ENCODE measurements at regions not wholly inside any gene's neighbourhood (a gene's known extent, or its start where the extent isn't known, plus 50 kb on each side); places are given as distances from the start of the nearest gene placed in this dataset.
"Not testable (repeated sequence)": the region's sequence is repeated elsewhere in the genome, so short reads cannot be mapped to it uniquely, and the experiment has no call there.

DNA sequence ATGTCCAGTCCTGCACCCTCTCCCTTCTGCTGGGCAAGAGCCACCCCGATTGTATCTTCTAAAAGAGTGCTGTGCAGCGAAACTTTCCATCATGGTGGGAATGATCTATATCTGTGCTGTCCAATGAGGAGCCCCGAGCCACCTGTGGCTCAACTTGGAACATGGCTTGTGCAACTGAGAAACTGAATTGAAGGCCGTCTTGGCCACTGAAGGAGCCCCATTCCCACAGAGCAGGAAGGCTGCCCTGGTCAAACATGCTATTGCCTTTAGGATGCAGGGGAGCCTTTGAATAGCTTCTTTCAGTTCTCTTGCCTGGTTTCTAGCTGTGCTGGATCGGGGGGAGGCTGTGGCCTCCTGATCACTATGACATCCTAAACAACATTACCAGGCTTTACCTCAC lies 427.6 kb downstream of the SETD4 start:
- DNase-seq = no peak

DNA sequence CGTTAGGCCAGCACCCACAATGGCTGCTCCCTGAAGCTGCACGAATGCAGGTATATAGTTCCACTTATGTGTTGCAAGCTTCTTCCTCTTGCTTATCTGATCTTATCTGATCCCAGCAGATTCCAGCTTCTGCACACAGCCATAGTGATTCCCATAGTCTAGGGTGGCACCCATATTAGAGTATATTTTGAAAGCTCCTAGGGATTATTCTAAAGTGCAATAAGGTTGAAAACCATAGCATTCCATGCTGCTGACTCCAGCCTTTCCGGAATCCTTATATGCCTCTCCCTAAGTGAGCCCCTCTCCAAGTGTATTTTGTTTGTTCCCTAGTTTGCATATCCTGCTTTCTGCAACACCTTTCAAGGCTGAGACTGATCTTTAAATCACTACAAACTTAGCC lies 432.0 kb downstream of the SETD4 start:
- no peak for DNase-seq

DNA sequence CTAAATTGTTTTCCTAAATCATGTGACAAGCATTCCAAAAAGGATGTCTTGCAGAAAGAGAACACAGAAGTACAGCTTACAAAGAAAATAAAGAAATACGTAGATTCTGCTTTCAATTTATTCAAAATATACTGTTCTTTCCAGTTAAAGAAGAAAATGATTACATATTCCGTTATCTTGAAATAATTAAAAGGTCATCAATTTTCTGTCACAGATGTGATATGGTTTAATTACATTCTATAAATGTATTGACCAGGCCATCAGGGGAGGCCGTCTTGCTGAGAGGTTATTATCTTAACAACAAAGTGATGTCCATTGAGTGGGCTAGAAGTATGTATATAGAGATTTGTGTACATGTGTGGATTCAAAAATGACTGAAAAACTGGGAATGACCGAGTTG lies 432.9 kb downstream of the SETD4 start:
- no peak for DNase-seq

DNA sequence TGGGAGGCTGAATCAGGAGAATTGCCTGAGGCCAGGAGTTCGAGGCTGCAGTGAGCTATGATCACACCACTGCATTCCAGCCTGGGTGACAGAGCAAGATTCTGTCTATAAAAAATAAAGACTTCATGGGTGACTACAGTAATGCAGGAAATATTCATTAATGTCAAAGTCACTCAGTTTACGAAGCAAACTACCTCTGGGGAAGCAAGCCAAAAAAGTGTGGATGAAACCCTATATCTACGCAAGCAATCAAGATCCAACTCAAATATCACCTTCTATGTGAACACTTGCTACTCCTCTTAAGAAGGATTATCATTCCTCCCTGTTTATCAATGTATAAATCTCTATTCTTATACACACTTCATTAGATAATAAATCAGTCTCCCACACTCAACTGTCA lies 434.8 kb downstream of the SETD4 start:
- no peak for DNase-seq

DNA sequence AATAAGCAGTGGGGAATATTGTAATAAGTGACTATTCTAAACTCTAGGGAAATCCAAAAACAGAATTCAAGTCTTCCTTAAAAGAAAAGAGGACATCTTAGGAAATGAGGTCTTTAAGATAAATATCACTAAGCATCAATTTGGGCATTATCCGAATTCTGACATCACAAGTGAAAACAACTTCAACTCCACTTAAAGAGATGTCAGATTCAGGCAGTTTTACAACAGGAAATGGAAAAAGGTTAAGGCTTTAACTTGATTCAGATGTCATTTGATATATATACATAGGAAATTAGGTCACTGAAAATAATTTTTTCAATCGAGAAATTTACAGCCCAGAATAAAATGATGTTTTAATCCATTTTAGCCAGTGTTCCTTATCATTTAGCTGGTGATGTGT lies 435.4 kb downstream of the SETD4 start:
- no peak for DNase-seq

DNA sequence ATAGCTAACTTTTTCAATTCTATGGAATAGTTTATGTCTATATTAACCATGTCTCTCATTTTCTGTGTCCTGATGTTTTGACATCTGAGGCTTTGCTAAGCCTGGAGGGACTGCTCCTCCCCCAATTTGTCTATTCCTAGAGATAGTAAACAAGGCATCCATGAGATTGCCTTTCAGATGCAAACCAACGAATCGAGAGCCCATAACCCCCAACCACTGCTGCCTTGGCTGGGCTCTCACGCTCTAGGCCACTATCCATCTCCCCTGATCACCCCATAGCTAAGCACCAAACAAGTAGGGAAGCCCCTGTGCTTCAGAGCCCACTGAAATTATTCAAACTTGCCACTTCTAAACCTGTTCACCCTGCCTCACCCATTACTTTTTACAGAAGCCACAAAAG lies 437.7 kb downstream of the SETD4 start:
- DNase-seq = no peak

DNA sequence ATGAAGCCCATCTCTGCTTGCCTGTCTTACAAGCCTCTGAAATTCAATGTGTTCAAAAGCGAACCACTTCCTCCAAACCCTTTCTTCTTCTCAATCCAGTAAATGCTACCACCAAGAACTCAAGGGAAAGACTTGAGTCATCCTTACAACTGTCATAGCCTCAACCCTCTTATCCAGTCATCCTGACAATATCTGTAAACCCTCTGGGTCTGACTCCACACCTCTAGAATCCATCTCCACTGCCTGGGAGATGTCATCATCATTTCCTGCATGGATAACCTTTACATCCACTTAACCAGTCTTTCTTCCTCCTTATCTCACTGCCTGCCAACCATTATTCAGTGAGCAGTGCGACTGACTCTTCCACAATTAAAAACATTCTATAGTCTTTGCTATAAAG lies 441.1 kb downstream of the SETD4 start:
- no peak for DNase-seq

DNA sequence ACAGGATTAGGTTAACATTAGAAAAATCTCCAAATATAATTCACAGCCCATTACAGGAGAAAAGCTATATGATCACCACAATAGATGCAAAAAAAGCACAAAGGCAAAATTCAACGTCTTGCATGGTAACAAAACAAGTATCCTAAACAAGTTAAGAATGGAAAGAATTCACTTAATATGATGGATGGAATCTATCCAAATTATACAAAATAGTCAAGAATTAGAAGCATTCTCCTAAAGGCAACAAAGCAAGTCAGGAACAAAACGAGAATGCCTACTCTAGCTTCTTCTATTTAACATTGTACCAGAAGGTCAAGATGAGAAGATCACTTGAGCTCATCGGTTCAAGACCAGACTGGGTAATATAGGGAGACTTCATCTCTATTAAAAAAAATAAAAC lies 442.8 kb downstream of the SETD4 start:
- DNase-seq = no peak

DNA sequence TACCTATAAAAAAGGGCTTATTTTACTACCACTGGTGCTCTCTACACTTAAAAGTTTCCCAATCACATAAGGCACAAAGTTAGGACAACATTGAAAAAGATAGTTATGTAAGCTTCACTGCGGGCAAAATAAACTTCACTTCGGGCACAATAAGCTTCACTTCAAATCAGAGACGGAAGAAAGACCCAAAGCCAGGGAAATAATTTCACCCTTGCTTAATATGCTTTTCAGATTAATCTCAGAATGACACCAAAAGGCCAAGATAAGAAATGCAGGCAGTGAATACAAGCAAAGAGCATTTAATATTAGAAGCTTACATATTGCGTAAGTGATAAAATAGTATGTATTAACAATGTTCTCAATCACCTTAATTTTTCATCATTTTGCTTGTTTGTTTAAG lies 444.2 kb downstream of the SETD4 start:
- peak; percentile 47 for DNase-seq

DNA sequence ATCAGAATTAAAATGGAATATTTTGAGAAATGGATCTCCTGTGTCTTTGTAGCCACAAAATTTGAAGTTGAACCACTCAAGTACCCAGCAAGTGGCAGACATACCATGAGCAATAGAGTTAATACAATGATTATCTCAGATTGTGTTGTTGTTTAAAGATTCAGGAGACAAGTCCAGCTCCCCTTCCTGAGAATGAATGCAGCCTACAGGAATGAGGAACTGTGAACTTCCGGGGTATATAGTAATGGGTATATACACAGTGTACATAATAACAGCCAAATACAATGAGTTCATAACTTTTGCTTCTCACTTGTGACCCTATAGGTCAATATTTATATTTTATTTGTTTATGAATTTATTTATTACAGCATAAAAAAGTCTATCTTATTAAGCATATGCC lies 445.0 kb downstream of the SETD4 start:
- DNase-seq = no peak

DNA sequence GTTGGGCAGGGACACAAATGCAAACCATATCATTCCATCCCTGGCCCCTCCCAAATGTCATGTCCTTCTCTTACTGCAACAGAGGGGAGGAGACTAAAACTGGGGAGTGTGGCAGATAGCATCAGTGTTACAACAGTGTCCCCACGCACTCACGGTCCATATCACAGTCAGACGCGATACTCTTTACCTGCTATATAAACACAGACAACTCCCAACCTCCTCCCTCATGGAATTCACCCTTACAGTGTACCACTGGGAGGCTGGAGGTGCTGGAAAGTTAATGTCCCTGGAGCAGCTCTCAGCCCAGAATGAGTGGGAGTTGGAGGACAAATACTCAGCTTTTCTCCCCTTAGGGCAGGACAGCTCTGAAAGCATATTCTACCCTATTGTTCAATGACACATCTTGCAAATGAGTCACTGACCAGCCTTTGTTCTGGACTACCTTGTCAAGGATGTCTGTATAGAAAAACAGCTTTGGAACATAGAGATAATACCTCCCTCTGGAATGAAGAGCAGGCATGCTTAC lies 445.9 kb downstream of the SETD4 start:
- DNase-seq = no peak

DNA sequence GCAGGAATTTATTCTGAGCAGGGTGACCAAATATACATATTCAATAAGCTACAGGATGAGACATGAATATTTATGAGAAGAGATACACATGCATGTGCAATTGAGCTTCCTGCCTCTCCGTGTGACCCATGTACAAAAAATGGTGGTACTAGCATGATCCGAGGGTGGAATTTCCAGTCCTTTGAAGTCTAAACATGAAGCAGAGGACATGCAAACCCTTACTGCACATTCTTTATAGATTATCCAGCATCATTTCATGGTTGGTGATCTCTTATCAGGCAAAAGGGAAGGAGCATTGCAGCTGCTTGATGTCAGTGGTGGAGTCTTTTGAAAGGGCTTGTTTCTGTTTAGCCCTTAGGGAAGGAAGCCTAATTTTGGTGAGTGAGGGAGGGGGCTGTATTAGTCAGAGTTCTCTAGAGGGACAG lies 448.6 kb downstream of the SETD4 start:
- DNase-seq = no peak

DNA sequence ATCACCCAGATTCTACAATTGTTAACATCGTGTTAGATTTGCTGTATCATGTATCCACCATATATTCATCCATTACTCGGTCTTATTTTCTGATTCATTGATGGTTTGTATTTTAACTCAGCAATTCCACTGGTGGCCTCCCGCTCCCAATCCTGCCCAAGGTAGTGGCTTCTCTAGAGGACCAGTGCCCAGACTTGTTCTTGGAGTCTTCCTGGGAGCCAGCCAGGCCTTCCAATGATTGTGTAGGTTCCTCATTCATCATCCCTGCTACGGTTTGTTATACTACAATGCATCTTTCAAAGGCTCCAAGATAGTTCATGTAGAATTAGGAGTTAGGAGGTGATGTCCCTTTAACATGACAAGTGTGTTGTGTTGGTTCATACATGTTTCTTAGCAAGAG lies 451.1 kb downstream of the SETD4 start:
- DNase-seq = no peak

DNA sequence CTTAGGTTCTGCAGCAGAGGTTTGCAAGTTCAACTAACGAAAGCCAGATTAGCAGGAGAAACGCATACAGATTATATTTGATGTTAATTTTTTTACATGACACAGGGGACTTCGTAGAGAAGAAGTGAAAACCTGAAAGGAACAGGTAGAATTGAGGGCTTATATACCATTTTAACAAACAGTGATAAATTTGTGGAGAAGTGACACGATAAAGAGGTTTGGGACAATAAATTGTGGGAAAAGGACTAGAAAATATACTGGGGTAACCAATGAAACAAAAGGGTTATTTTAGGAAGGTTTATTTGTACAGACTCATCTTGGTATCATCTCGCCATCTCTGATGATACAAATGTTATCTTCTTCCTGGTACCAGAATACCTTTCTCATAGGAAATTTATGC lies 452.9 kb downstream of the SETD4 start:
- no peak for DNase-seq

DNA sequence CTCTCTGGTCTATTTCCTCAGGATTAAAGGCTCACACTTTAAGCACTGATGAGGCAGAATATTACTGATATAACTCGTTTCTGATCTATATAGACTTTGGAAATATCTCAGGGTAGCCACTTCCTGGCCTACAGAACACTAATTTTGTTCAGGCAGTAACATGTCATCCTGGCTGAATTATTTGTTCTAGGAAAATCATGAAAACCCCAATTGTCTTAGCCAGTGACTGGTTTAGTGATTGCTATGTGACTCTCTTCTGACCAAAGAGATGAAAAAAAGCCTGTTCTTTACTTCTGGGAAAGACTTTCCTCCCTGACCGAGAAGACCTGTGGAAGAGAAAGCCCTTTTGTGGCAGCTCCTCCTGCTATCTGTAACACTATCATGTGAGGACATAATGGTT lies 453.7 kb downstream of the SETD4 start:
- DNase-seq = no peak

DNA sequence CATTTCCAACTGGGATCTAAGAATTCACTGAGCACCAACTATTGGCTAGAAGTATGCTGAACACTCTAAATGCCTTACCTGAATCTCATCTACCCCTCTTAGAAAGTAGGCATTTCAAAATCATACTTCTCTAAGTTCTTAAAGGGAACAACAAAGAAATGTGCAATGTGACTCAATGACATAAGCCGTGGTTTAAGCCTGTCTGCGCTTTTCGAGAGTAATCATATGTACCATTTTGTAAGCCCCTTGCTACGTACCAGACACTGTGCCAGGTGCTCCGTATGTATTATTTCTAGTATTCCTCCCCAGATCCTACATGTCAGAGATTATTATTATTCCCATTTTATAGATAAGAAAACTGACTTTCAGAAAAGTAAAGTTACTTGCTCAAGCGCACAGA lies 454.2 kb downstream of the SETD4 start:
- no peak for DNase-seq

DNA sequence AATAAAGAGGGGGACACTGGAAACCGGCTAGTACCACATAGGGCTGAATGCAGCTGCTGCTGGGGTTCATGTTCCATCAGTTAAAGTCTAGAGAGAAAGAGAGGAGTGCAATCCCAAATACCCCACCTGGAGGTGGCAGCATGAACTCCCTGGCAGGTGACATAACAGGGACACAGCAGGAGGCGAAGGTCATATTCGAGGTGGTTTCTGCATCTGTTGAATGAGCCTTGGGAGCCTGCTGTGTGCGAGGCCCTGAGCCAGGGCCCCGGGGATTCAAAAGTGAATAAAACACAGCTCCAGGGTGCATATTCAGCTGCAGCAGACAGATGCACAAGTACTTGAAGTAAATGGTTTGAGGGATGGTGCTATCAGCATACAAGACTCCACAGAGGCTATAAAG lies 456.8 kb downstream of the SETD4 start:
- DNase-seq = no peak

DNA sequence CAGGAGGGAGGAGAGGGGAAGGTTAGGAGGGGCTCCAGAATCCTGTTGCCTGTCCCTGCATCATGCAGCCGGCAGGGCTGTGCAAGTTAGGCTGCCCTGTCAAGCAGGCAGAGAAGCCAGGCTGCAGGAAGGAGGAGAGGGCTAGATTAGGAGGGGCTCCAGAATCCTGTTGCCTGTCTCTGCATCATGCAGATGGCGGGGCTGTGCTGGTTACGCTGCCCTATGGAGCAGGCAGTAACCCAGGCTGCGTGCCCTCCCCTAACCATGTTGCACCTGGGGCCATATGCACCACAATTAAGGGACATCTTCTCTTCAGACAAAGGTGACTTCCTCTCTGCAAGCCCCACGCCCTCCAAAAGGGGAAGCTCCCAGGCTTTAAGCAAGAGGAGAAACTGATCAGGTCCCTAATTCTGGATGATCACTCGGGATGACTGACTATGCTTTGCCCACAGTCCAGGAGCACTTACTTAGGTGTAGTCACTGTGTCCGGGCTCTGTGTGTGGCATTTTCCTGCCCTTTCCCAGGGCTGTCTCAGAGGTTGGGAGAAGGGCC lies 457.4 kb downstream of the SETD4 start:
- no peak for DNase-seq

DNA sequence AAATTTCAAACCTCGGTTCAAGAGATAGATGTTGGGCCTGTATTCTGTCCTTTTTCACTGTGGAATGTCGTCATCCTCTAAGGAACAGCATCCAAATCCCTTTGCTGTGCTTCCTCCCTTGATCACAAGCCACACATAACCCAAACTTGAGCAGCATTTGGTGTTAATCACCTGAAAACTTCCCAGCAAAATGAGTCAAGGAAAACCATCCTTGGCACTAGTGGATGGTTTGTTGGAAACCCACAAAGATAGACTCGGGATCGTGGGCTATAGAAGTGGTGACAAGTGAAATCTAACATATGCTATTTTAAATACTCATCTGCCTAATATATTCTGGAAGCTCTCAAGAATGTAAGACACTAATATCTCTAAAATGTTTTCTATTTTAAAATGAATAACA lies 459.1 kb downstream of the SETD4 start:
- DNase-seq = no peak

DNA sequence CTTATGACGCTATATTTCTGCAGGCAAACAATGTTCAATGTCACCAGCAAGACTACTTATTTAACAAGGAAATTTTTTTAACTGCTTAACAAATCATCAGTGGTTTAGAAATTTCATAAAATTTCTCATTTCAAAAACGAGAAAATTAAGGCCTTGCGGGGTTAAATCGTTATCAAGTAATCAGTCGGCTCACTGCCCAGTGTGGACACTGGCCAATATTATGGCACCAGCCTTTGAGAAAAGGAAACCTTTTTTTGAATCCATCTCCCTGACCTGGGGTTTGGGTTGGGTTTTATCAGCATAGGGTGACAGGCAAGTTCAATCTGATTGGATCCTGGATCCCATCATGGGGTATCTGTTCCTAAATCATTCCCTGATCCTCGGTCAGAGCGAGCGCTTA lies 461.2 kb downstream of the SETD4 start:
- no peak for DNase-seq

DNA sequence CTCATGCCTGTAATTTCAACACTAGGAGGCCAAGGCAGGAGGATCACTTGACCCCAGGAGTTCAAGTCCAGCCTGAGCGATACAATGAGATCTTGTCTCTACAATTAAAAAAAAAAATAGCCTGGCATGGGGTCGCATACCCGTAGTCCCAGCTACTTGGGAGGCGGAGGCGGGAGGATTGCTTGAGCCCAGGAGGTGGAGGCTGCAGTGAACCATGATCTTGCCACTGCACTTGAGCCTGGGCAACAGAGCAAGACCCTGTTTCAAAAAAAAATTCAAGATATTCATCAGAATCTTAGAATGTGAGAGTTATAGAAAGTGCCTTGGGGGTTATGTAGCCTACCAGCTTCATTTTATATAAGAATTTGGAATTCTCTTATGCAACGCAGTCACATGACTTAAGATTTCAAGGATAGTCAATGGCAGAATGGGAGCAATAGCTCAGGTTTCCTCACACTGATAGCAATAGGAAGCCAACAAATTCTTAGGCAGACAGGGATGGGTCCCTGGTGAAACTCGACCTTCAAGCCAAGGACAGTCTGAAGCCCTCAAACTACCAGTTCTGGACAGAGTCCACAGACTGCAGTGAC lies 462.5 kb downstream of the SETD4 start:
- no peak for DNase-seq

DNA sequence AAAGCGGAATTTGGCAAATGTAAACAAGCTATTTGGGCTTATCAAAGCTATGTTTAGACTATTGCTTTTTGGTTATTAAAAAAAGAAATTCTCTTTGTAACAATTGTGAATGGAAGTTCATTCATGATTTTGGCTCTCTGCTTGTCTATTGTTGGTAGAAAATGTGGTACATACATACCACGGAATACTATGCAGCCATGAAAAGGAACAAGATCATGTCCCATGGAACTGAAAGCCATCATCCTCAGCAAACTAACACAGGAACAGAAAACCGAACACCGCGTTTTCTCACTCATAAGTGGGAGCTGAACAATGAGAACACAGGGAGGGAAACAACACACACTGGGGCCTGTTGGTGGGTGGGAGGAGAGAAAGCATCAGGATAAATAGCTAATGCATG lies 465.4 kb downstream of the SETD4 start:
- no peak for DNase-seq

DNA sequence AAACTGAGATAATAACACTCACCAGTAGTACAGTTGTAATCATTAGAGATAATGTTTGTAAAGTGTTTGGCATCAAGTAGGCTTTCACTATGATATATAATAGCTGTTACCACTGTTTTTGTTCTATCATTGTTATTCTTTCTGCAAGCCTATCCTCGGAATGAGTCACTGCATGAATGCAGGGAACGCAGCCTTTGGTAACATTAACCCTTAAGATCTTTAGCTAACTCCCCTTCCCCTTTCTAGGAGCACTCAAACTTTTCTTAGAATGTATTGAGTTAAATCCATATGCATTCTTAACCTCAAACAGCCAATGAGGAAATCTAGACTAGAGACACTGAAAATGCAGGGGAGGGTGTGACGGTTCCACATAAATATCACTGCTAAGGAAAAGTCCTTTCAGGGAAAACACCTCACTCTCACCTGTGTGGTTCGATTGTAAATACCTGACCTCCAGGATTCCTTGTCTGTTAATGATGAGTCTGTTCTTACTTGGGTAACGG lies 467.3 kb downstream of the SETD4 start:
- no peak for DNase-seq

DNA sequence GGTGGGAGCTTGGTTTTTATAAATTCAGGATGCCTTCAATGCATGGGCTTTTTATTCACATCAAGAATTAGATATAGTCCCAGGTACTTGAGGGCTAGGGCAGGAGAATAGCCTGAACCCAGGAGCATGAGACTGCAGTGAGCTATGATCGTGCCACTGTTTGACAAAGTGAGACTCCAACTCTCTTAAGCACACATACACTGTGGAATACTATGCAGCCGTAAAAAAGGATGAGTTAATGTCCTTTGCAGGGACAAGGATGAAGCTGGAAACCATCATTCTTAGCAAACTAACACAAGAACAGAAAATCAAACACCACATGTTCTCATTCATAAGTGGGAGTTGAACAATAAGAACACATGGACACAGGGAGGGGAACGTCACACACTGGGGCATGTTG lies 470.0 kb downstream of the SETD4 start:
- not testable (repeated sequence) for DNase-seq

DNA sequence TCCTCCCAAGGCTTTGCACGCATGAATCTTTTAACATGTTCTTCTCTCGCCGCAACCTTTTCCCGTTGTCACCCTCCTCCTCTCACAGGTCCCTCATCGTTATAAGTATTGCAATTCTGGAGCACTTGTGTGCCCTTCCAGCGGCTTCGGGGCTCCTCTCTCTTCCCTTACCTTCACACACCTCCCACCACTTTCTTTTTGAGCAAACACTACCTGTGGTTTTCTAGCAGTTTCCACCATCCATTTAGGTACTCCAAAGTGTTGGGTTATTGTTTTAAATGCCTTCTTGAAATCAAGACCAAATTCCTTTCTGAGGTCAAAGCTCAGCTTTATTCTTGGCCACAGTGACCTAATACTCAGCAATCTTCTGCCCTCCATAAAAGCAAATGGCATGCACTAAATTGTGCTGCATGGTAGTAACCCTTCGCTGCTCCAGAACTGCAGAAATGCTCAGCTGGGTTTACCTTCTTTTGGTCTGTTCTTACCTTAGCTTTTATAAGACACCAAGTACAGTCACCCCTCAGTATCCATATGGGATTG lies 472.4 kb downstream of the SETD4 start:
- DNase-seq = no peak

All from hematopoietic multipotent progenitor cell treated with erythropoietin and hydrocortisone succinate and interleukin-3 and kit ligand, for 8 days (in vitro differentiated cells).